ENCODE measurements at regions not wholly inside any gene's neighbourhood (a gene's known extent, or its start where the extent isn't known, plus 50 kb on each side); places are given as distances from the start of the nearest gene placed in this dataset.

DNA sequence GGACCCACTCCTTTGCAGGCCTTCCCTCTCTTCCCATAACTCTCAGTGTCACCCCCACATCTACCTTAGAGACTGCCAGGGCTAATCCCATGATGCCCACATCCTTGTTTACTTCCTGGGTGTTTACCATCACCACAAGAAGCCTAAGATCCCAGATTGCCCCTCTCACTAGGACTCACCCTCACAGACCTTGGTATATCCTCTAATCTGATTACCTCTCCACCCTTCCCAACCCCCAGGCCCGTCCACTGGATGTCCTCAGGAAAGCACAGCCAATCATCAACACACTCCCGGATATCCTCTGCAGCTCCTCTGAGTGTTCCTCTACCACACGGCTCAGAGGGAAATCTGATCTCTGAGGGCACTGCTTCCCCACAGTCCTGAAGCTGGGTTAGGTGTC lies 91.0 kb downstream of the FOXD1 start:
- TF ChIP-seq CTCF (IDR thresholded peaks at IDR 0.05) (no peak), POLR2A (IDR thresholded peaks at IDR 0.05) (no peak)
